ENCODE measurements at regions not wholly inside any gene's neighbourhood (a gene's known extent, or its start where the extent isn't known, plus 50 kb on each side); places are given as distances from the start of the nearest gene placed in this dataset.

DNA sequence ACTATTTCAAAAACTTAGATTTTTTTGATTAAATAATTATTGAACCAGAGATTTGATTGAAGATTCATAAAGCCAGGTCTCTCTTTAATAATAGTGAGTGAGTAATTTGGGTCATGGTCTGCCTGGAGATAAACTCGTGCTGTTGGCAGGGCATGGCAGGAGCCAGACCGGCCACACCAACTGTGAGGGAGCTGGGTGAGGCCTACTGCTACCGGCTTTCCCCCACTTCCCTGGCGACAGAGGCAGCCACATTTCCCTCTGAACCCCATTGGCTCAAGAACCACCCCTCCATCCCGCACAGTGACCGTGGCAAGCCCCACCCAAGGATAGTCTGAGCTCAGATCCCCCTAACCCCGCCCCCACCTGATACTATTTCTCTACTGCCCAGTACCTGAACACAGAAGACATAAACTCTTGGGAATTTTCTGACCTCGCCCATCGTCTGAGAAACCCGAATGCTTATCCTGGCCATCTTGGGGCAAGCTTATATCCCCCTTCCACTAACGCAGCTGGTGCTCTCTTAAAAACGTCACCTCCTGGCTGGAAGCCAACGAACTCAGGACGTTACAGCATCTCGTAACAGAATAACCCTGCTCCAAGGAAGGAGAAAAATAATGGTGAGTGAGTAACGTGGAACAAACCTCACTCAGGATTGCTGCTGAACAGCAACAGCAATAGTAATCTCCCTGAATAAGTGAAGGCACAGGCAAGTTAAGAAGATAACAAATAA, 627.6 kb upstream of the PCDH9 start:
- DNase-seq: peak; percentile 1

DNA sequence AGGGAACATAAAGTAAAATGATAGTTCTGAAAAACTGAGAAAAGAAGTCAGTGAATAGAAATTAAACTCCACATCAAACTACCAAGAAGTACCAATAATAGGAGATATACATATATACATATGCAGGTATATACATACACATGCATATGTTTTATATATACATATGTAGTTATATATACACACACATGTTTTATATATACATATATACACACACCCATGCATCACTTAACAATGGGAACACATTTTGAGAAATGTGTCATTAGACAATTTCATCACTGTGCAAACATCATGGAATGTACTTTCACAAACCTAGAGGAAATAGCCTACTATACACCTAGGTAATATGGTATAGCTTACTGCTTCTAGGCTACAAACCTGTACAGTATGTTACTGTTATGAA, 626.8 kb upstream of the PCDH9 start:
- no peak for DNase-seq

DNA sequence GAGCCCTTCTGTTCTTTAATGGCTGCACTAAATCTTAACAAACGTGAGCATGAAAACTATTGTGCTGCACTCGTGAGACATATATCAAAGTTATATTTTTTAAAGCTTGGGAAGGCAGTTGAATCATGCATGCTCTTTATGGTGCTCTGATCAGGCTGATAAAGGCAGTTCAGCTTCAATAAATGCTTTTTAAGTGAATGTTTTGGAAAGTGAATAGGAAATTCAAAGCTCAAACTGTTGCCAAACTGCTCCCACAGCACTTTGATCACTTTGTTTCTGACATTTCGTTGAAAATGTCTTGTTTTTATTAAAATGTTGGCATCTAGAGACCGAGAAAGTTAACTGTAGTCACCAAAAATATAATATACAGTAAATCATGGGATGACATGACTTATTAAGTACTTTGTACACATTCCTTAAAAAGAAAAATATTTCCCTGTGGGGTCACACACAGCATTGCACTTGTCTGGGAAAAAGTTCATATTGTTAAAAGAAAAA, 625.7 kb upstream of the PCDH9 start:
- DNase-seq: no peak

DNA sequence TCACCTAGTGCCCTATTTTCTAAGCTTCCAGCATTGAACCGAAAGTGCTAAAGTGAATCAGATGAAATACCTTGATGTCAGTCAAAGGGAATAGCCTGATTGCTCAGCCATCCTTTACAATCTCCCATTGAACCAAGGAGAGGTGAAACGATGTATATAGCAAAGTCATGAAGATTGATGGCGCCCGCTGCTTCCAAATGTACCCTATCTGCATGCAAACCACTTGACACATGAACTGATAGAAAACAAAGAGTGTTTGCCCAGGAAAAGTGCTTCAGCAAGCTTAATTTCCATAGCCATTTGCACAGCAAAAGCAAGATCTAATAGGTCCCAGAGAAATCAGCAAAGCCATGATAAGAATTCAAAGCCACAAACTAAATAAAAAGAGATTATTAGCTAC, 624.9 kb upstream of the PCDH9 start:
- DNase-seq: no peak

DNA sequence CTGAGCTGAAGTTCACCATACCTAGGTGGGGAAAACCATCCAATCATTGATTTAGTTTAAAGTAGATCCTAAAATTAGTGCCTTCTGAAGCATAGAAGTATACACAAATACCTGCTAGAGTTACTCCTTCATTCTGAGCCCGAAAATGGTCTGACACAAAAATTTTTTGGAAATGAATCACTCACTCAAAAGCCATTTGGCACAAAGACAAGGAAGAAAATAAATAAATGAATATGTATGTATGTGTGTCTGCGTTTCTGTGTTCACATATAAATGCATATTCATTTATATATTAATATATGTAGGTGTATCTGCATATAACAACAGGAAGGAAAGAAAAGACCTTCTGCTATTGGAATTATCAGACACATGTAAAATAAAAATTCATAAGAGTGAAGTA, 614.4 kb upstream of the PCDH9 start:
- DNase-seq: no peak

DNA sequence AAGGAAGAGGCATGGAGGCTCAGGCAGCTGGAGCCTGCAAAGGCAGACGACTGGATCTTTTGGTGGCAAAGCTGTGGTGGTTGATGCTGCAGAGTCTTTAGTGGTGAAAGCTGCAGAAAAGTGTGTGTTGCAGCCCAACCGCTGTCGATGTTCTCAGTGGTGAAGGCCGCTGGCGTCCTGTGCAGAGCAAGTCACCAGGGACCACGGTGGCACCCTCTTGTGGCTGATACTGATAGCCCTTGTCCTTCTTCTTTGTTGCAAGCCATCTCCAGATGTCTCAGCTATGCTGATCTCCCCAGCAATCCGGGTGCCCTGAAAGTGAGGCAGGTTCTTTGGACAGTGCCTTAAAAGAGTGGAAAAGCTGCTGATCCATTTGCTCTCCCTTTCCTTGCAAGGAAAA, 610.9 kb upstream of the PCDH9 start:
- DNase-seq: no peak

DNA sequence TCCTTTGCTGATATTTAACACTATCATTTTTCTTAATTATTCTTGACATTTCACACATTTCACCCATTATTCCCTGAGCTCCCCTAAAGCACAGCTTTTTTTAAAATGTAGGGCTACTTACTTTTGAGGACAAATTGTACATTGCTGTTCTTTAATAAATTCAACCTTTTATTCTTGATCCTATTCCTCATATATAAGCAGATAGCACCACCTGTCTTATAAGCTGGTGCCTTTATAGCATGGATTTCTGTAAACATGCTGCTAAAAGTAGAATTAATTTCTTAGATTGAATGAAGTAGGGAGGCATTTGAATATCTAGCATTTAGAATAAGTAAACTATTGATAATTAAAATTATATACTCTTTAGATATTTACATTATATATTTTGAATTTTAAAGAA, 603.4 kb upstream of the PCDH9 start:
- no peak for DNase-seq

DNA sequence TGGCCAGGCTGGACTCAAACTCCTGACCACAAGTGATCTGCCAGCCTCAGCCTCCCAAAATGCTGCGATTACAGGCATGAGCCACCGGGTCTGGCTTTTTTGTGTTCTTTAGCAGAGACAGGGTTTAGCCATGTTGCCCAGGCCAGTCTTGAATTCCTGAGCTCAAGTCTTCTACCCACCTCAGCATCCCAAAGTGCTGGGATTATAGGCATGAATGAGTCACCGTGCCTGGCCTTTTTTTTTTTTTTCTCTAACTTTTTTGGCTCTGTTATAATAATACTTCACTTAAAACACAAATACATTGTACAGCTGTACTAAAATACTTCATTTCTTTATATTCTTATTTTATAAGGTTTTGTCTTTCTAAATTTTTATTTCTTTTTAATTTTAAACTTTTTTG, 599.5 kb upstream of the PCDH9 start:
- DNase-seq: no peak

DNA sequence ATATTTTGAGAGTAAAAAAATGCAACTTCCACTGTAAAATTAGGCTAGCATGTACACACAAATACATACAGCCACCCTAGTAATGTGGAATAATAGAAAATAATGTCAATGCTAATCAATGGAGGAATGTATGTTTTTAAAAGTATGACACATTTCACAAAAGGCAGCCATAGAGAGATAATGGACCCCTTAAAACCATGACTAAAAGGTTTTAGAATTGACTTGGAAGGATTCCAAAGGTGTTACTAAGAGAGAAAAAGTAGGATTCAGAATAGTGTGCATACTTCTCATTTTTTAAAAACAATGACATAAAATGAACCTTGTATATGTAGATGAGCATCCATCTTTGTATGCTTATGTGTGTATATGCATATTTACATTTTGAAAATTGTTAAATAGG, 597.9 kb upstream of the PCDH9 start:
- DNase-seq: no peak

DNA sequence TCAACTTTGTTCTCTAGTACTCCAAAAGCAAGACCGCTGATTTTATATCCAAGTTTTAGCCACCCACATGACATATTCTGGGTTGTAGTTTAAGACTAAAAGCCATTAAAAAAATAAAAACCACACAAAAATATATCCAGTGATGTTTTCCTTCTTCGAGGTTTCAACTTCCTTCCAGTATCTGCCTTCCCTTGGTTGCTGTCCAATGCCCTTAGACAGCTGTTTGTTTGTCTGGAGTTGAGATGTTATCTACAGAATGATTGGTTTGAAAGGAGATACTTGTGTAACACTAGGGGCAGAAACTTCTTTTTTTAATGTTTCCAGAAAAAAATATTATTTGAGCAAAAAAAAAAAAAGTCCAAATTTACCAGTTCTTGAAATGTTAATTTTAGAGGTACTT, 591.5 kb upstream of the PCDH9 start:
- no peak for DNase-seq

DNA sequence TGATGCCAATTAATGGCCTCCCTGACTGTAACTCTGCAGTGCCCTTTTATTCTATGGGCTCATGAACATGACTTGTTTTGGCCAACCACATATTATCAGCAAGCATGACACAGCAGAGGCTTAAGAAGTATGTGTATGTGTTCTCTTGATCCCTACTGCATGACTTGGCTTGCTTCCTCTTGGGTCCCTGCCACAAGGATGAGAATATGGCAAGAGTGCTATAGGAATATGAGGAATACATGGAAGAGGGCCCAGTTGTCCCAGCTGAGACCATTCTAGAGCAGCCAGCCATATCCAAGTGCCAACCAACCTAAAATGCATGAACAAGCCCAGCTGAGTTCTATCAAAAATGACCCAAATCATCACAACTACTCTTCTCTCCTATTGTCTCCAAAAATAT, 576.7 kb upstream of the PCDH9 start:
- DNase-seq: no peak

DNA sequence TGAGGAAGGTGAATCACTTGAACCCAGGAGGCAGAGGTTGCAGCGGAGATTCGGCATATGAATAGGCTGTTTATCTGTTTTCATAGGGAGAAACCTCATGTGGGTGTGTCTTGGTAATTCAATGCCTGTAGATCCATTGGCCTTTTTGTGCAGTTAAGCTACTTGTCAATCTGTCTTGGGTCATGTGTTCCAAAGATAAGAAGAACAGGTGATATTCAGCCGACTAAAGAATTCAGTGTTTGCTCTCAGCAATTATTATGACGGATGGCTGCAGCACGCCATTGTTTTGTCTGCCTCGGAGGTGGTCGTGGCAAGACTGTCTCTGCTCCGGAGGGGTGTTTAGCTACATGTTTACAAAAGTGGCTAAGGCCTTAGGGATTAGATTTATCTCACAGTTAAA, 573.0 kb upstream of the PCDH9 start:
- no peak for DNase-seq

DNA sequence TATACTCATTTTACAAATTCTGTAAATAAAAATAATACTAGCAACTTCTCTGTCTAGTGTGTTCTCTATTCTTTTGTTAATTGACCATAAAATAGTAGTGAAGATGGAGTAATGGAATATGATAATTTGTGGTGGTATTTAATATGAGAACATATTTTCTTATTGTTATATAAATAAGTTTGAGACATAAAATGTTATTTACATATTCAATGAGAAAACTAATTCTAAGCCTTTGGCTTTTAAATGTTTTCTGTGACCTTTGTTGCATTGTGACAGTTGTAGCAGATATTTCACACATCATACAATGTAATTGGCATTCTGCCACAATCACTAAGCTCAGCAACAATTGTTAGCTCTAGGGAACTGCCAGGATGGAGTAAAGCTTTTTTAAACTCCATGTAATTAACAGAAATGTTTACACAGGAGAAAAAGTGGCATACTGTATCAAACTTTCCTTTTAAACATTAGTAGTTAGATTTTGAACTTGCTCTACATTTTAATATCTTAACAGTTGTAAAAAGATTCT, 562.1 kb upstream of the PCDH9 start:
- DNase-seq: peak; percentile 27

DNA sequence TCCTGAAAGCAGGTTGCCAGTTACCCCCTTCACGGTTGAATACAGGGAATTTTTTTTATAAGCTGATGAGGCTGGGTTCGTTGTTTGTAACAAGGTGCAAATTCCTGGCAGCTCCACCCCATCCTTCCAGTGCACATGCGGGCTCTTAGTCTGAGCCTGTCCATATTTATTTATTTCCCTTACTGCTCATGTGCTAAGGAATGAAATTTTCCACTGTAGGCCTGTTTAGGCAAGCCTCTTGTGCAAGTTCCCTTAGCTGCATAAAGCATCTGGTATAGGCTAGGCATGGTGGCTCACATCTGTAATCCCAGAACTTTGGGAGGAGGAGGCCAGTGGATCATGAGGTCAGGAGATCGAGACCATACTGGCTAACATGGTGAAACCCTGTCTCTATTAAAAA, 560.9 kb upstream of the PCDH9 start:
- no peak for DNase-seq

DNA sequence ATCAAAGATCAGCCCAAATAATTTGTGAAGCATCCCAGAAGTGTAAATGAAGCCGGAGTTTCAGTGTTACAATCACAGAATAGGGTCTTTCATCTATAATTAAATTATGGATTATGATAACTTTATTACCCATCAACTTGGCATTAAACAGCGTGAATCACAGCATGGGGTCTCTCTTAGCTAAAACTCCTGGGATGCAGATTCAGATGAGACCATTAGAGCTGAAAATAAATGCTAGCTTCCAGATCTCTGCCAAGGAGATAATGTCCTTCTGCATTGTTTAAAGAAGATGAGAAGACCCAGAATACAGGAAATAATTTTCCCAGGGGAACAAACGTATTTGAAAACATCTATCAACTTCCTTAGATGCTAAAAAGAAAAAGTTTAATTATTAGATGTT, 546.0 kb upstream of the PCDH9 start:
- DNase-seq: no peak

DNA sequence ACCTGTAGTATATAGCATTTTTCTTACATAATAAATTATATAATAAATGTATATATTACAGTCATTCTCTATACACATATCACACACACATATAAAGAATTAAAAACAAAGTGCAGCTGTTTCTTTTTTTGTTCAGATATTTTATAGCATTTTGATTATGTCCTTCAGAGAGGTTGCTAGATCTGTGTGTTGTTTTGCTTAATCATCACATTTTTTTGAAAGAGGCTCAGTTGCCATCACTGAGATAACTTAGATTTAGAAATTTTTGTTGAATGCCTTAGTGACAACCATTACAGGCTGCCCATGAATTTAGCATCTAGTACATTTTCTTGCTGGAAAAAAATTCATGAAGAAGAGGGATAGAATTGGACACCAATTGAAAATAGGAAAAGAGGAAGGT, 545.2 kb upstream of the PCDH9 start:
- no peak for DNase-seq

DNA sequence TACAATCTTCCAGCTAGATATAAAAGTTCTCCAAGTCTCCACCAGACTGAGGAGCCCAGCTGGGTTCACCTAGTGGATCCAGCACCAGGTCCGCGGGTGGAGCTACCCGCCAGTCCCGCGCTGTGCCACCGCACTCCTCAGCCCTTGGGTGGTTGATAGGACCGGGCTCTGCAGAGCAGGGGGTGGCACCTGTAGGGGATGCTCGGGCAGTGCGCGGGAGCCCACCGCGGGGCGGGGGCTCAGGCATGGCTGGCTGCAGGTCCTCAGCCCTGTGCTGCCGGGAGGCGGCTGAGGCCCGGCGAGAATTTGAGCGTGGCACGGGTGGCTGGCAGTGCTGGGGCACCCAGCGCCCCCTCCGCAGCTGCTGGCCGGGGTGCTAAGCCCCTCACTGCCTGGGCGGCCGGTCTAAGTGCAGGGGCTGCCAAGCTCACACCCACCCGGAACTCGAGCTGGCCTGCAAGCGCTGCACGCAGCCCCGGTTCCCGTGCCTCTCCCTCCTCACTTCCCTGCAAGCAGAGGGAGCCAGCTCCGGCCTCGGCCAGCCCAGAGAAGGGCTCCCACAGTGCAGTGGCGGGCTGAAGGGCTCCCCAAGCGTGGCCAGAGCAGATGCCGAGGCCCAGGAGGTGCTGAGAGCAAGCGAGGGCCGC, 542.8 kb upstream of the PCDH9 start:
- no peak for DNase-seq

DNA sequence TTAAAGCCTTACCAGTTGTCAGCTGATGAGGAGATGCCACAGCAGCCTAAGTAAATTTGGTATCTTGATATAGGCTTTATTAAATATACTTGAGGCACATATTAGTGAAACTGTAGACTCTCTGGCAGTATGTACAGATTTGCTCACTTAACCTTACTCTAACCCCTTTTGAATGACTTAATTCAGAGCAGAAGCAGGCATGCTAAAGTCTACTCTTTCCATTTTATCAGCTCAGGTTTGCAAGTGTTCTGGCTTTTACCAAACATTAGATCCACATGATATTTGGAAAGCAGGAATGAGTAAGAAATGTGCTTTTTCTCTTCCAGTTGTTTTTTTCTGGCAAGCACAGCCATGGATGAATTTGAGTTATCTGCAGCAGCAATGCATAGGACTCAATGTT, 541.0 kb upstream of the PCDH9 start:
- no peak for DNase-seq

DNA sequence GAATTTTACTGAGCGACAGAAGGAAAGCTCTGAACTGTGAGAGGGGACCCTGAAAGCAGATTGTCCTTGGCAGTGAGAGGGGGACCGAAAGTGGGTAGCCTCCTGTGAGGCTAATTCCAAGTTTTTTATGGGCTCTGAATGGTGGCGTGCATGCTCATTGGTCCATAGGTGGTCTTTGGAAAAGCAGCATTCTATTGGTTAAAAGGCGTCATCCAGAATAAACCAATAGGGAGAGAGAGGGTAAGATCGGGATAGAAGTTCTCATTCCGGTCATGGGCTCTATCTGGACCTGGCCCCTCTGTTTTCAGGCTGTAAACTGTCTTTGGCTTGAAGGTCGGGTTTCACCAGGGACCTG, 539.8 kb upstream of the PCDH9 start:
- DNase-seq: no peak

DNA sequence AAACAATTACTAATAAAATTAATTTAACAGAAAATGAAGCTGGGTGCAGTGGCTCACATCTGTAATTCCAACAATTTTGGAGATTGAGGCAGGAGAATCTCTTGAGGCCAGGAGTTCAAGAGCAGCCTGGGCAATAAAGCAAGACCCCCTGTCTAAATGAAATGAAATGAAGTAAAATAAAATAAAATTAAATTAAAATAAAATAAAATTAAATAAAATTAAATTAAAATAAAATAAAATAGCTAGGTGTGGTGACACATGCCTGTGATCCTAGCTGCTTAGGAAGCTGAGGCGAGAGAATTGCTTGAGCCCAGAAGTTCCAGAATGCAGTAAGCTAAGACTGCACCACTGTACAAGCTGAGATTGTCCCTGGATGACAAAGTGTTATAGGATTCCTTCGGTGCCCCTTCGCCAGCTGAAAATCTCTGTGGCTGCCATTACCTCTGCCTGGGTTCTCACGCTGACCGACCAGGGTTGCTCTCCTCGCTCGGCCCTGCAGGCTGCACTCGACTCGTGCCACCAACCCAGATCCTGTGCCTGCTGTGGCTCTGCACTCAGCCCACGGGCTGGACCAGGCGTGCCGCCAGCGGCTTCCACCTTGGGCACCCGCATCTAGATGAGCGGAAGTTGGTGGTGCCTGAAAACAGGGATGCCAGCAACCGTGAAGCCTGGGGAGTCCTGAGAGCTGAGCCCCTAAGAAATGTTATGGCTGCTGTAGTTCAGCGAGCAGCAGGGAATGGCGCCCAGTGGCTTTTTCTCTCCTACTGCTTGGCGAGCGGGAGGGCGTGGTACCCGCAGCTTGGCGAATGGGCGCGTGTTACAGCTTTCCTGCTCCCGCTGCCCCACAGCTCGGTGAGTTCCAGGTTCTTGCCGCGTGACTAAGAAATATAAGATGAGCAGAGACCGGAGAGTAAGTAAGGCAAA, 539.2 kb upstream of the PCDH9 start:
- no peak for DNase-seq

DNA sequence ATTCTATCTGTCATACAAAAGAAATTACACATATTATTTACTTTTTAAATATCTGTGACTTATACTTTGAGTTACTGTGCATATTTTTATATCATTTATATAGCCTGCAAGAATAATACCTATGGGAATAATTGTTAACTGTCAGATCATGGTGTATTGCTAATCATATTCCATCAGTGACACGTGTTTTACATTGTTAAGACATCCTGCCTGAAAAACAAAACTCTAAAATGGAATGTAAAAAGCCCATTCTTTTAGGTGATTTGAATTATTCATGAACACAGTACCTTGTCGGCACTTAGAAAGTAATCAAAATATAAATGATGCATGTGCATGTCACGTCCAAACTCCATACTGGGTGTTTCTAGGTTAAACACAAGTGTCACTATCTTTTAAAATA, 533.8 kb upstream of the PCDH9 start:
- no peak for DNase-seq

DNA sequence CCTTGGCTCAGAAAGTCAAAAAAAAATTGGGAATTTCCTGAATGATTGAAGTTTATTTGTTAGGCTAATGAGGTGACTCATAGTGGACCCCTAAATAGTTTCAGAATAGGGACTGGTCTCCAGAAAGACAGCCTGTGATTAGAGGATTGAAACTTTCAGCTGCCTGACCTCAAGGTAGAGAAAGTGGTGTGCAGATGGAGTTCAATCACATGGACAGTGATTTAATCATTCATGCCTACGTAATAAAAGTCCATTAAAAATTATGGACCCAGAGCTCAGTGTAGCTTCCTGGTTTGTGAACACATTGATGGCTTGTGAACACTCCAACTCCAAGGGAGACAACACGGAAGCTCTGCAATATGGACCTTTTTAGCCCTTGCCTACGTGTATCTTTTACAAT, 533.2 kb upstream of the PCDH9 start:
- DNase-seq: no peak

DNA sequence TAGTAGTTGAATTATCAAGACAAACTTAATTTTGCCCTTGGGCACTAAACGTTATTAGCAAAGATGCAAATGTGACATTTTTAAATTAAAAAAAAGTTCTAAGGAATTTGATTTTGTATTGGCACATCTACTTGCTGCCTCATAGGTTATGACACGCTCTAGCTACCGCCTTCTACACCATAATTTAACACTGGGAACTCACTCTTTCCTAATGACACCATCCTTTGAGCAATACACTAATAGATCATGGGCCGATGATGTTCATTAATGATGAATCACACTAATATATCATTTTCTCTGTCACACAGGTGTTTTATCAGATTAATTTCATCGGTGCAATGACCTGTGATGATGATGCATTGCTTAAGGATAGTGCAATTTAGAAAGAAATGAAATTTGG, 528.8 kb upstream of the PCDH9 start:
- DNase-seq: no peak

DNA sequence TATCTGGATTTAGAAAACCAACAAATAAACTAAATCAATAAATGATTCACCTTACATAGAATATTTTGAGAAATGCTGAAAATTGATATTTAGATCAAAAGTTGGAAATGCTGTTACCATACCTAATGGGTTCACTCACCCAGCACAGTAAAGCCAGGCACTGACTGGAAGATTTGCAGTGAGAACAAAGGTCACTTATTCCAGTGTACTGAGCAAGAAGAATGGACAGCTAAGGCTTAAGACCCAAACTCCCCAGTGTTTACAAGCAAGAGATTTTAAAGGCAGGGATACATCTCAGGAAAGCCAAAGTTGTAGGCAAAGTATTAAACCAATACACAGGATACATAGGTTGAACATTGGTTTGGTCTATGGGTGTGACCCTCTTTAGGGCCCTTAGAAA, 523.9 kb upstream of the PCDH9 start:
- no peak for DNase-seq

Measured in SHP77 treated with DMSO at 0.1 percent for 48 hours (cell line).